IgD-negative memory B cell (primary cell): ENCODE measurements at regions not wholly inside any gene's neighbourhood (a gene's known extent, or its start where the extent isn't known, plus 50 kb on each side); places are given as distances from the start of the nearest gene placed in this dataset.
A peak's percentile ranks its signal among the peaks of the same experiment; 100 is the strongest.

Experiments
- H3K27ac Mint-ChIP-seq, 3 donors: one replicate each; pipeline ENCODE4 v1.8.0; 2020 to 2022; ENCODE audit warnings: mild to moderate bottlenecking in 3 of 3, mixed read lengths in 3 of 3, moderate library complexity in 1 of 3
- H3K27me3 Mint-ChIP-seq: one replicate; pipeline ENCODE4 v1.8.0; 2021; ENCODE audit warnings: mixed read lengths
- H3K36me3 Mint-ChIP-seq: one replicate; pipeline ENCODE4 v1.8.0; 2020; ENCODE audit warnings: mild to moderate bottlenecking, mixed read lengths
- H3K4me1 Mint-ChIP-seq, 3 donors: one replicate each; pipeline ENCODE4 v1.8.0; 2020 to 2022; ENCODE audit warnings: mixed read lengths in 3 of 3, mild to moderate bottlenecking in 1 of 3
- H3K4me3 Mint-ChIP-seq, 4 donors: one replicate each; pipeline ENCODE4 v1.8.0; 2020 to 2022; ENCODE audit warnings: mild to moderate bottlenecking in 4 of 4, mixed read lengths in 4 of 4, moderate library complexity in 3 of 4
- H3K9me3 Mint-ChIP-seq, 3 donors: one replicate each; pipeline ENCODE4 v1.8.0; 2020 to 2021; ENCODE audit warnings: mixed read lengths in 3 of 3, mild to moderate bottlenecking in 1 of 3

- Mint-ChIP-seq H3K4me3 (no peak overlapping the region), H3K36me3 (no peaks in the 10 kb centered on the region), H3K27me3 (no peaks in the 10 kb centered on the region), H3K27ac (no peak overlapping the region), H3K4me1 (no peaks in the 10 kb centered on the region), H3K9me3 (peaks cover 0 to 3% (median 0%) of the 10 kb centered on the region in 3 donors)
Measured at GRCh38 chr19:30676990-30677679, 305.0 kb downstream of the ZNF536 start.

GRCh38 chr19:30675086-30675485, 302.9 kb downstream of the ZNF536 start:
- H3K27ac Mint-ChIP-seq: no peak overlapping the region
- no peak overlapping the region for H3K4me3 Mint-ChIP-seq
- H3K27me3 Mint-ChIP-seq: no peaks in the 10 kb centered on the region
- H3K4me1 Mint-ChIP-seq: no peaks in the 10 kb centered on the region
- no peaks in the 10 kb centered on the region for H3K36me3 Mint-ChIP-seq
- H3K9me3 Mint-ChIP-seq: peaks cover 0 to 3% (median 0%) of the 10 kb centered on the region in 3 donors

DNA sequence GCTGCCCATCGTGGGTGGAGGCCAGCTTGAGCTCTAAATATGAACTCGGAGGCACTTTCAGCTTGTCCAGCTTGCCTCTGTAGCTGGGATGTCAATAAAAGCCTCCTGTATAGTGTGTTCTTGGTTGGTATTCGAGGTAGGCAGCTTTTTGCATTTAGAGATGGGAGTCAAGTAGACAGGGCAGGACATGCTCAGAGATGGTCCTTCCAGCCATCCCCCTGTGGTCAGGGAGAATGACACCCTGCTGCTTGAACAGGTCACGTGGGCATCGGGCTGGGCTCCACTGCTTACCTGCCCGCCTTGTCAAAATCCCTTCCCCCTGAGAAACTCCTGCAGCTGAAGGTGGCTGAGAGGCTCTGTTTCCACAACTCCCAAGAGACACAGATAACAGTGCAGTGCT, 302.5 kb downstream of the ZNF536 start:
- Mint-ChIP-seq H3K4me3 (no peak overlapping the region), H3K4me1 (no peaks in the 10 kb centered on the region), H3K27me3 (no peaks in the 10 kb centered on the region), H3K27ac (no peak overlapping the region), H3K9me3 (peaks cover 0 to 3% (median 0%) of the 10 kb centered on the region in 3 donors), H3K36me3 (no peaks in the 10 kb centered on the region)

DNA sequence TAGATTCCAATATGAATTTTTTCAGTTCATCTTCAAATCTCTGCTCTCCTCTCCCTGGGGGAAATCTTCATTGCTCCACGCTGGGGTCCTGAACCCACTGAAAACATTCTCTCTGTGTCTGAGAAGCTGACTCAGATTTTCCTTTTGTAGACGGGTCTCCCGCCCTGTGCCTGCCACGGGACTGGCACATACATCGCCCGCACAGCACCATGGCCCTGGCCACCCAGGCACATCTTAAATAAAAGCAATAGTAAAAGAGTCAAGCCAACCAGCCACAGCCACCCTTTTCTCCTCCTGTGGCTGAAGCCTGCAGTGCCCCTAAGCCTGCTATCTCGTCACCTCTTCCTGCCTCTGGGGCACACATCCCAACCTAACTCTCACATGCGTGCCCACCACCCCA, 301.2 kb downstream of the ZNF536 start:
- Mint-ChIP-seq H3K4me3 (no peak overlapping the region), H3K9me3 (peaks cover 0 to 3% (median 0%) of the 10 kb centered on the region in 3 donors), H3K4me1 (no peaks in the 10 kb centered on the region), H3K36me3 (no peaks in the 10 kb centered on the region), H3K27ac (no peak overlapping the region), H3K27me3 (peaks cover 1% of the 10 kb centered on the region)

- Mint-ChIP-seq H3K27ac (no peak overlapping the region), H3K4me3 (no peak overlapping the region), H3K27me3 (peaks cover 3% of the 10 kb centered on the region), H3K4me1 (no peaks in the 10 kb centered on the region), H3K36me3 (no peaks in the 10 kb centered on the region), H3K9me3 (peaks cover 0 to 3% (median 0%) of the 10 kb centered on the region in 3 donors)
Measured at GRCh38 chr19:30672926-30673325, 300.7 kb downstream of the ZNF536 start.

- H3K36me3 Mint-ChIP-seq: no peaks in the 10 kb centered on the region
- H3K9me3 Mint-ChIP-seq: peaks cover 0 to 3% (median 0%) of the 10 kb centered on the region in 3 donors
Measured at GRCh38 chr19:30671622-30672051, 299.5 kb downstream of the ZNF536 start.

DNA sequence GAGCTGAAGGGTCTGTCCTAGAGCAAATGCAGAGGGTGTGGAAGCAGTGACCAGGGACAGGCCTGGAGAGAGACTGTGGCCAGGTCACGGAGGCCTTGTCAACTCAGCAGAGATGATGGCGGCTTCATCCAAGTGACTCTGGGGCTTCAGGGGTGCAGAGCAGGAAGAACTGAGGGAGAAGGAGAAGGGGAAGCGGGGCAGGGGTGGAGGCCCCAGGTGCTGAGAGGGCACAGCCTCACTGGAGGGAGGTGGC, 299.1 kb downstream of the ZNF536 start:
- Mint-ChIP-seq H3K9me3 (peaks cover 0 to 3% (median 0%) of the 10 kb centered on the region in 3 donors), H3K27me3 (peaks cover 4% of the 10 kb centered on the region), H3K4me1 (no peaks in the 10 kb centered on the region), H3K27ac (no peak overlapping the region), H3K36me3 (no peaks in the 10 kb centered on the region), H3K4me3 (no peak overlapping the region)

More at GRCh38 chr19:30671622-30672051, 299.5 kb downstream of the ZNF536 start:
- peaks cover 4% of the 10 kb centered on the region for H3K27me3 Mint-ChIP-seq
- no peak overlapping the region for H3K4me3 Mint-ChIP-seq
- no peak overlapping the region for H3K27ac Mint-ChIP-seq
- H3K4me1 Mint-ChIP-seq: no peaks in the 10 kb centered on the region

DNA sequence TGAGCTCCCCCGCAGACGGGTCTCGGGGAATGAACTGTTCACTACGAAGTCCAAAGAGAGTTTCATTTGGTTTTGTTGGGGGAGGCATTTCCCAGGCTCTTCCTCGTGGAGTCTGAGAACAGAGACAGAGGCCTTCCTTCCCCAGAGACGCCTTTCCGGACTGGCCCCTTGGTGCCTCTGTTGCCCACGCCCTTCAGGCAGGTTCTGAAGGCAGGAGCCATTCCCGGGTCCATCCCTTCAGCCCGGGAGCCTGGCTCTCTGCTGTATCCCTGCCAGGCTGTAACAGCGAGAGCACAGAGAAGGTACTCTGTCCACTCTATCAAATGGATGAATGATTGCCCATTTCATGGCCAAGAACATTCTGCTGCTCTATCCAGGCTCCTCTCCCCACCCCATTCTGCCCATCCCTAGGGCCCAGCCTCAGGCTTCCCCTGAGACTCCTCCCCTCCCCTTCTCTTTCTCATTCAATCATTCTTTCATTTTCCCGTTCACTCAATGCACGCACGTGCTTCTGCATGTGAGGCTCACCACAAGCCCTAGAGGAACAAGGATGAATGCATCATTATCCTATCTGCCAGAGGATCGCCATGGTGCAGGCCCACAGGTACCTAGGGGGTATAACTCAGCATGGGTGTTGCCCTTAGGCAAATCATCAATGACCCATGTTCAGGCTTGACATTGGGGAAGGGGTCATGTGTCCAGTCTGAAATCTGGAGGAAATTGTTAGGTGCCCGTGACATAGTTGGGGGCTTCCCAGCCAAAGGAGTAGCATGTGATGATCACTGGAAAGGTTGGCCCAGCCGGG, 298.6 kb downstream of the ZNF536 start:
- no peaks in the 10 kb centered on the region for H3K4me1 Mint-ChIP-seq
- no peaks in the 10 kb centered on the region for H3K36me3 Mint-ChIP-seq
- H3K27ac Mint-ChIP-seq: no peak overlapping the region
- no peak overlapping the region for H3K4me3 Mint-ChIP-seq
- H3K27me3 Mint-ChIP-seq: peaks cover 4% of the 10 kb centered on the region
- peaks cover 0 to 3% (median 0%) of the 10 kb centered on the region in 3 donors for H3K9me3 Mint-ChIP-seq

DNA sequence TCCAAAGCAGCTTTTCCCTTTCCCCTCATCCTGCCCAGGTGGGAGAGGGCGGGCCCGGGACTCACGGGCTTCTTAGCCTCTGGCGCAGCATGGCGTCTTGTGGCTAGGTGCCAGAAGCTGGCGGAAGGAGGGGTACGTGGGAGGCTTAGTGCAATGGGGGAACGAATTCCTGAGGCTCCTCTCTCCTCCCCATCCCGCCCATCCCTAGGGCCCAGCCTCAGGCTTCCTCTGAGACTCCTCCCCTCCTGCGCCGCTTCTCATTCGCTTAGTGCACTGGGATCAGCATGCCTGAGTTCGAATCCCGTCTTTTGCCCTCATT, 297.8 kb downstream of the ZNF536 start:
- Mint-ChIP-seq H3K27ac (no peak overlapping the region), H3K36me3 (no peaks in the 10 kb centered on the region), H3K4me1 (no peaks in the 10 kb centered on the region), H3K4me3 (no peak overlapping the region), H3K27me3 (peaks cover 4% of the 10 kb centered on the region), H3K9me3 (peaks cover 0 to 3% (median 0%) of the 10 kb centered on the region in 3 donors)

DNA sequence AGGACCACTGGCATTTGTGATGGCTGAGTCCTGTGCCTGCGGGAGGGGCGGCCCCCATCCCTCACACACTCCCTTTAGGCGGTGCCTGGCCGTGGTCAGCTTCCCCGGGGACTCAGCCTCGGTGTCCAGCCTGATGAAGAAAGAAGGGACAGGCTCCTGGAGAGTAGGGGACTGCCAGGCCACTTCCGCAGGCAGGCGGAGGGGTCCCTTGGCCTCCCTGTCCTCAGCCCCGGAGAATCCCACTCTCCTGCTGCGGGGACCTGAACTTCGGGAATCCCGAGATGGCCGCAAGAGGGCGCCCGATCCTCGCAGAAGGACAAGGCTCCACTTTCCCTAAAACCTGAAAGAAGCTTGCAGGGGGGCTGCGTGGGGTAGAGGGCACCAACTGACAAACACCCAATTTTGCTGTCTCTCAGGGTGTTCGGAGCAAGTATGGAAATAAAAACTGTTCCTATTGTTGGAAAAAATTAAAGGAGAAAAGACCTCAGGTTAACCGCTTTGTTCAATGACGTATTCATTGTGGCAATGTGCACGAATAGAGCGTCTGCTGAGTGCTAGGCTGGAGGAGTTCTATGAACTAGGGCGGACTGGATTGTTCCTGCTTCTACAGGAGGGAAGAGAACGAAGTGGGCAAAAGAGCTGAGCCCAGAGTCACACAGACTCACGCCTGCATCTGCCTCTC, 297.3 kb downstream of the ZNF536 start:
- Mint-ChIP-seq H3K4me1 (no peaks in the 10 kb centered on the region), H3K27me3 (peaks cover 6% of the 10 kb centered on the region), H3K4me3 (no peak overlapping the region), H3K9me3 (peaks cover 0 to 3% (median 0%) of the 10 kb centered on the region in 3 donors), H3K27ac (peak overlapping the region in 1 of 3 donors; percentile 23), H3K36me3 (no peaks in the 10 kb centered on the region)

GRCh38 chr19:30668521-30669155, 296.5 kb downstream of the ZNF536 start:
- Mint-ChIP-seq H3K4me3 (no peak overlapping the region), H3K9me3 (peaks cover 0 to 3% (median 0%) of the 10 kb centered on the region in 3 donors), H3K27me3 (peaks cover 6% of the 10 kb centered on the region), H3K4me1 (no peaks in the 10 kb centered on the region), H3K27ac (no peak overlapping the region), H3K36me3 (no peaks in the 10 kb centered on the region)

DNA sequence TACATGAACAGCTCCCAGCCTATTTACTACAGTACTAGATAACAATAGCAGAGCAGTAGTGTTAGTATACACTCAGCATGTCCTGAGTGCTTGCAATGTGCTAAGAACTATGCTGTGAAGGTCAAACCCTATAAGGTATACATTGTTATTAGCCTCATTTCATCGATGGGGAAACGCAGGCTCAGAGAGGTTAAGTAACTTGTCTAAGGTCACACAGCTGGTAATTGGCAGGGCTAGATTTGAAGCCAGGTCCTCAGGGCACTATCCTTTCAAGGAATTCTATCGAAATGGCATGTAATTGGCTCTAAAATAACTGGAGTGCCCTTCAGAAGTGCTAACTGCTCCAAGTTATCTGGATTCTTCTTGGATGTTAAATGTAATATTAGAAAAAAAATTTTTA, 295.6 kb downstream of the ZNF536 start:
- Mint-ChIP-seq H3K4me1 (no peaks in the 10 kb centered on the region), H3K27ac (no peak overlapping the region), H3K4me3 (no peak overlapping the region), H3K9me3 (no peaks in the 10 kb centered on the region), H3K27me3 (peaks cover 6% of the 10 kb centered on the region), H3K36me3 (no peaks in the 10 kb centered on the region)

- Mint-ChIP-seq H3K9me3 (no peaks in the 10 kb centered on the region), H3K4me3 (no peak overlapping the region), H3K27ac (no peak overlapping the region), H3K36me3 (no peaks in the 10 kb centered on the region), H3K4me1 (no peaks in the 10 kb centered on the region), H3K27me3 (peaks cover 6% of the 10 kb centered on the region)
Measured at GRCh38 chr19:30667227-30667626, 295.0 kb downstream of the ZNF536 start.

DNA sequence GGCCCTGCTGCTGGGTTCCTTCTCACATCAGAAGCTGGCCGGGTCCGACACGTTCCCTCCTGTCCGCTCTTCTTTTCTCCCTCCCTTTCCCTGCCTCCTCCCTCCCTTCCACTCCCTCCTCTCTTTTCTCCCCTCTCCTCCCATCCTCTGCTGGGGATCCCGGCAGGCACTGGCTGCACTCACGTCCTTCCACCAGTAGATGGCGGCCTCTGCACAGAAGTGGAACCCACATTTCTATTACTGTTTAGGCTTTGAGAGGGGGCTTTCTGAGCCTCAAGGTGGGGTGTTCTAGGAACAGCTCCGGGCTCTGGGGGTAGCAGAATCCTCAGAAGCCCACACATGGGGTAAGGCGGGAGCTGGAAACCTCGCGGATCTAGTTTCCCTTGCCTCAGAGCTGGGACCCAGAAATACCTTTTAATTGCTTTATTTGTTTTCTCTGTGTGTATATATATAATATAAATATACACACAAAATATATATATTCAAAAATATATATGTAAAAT, 294.2 kb downstream of the ZNF536 start:
- H3K9me3 Mint-ChIP-seq: no peaks in the 10 kb centered on the region
- no peak overlapping the region for H3K27ac Mint-ChIP-seq
- H3K27me3 Mint-ChIP-seq: peaks cover 6% of the 10 kb centered on the region
- no peak overlapping the region for H3K4me3 Mint-ChIP-seq
- no peaks in the 10 kb centered on the region for H3K36me3 Mint-ChIP-seq
- no peaks in the 10 kb centered on the region for H3K4me1 Mint-ChIP-seq

GRCh38 chr19:30665449-30665848, 293.3 kb downstream of the ZNF536 start:
- Mint-ChIP-seq H3K4me1 (no peaks in the 10 kb centered on the region), H3K27ac (no peak overlapping the region), H3K27me3 (peaks cover 6% of the 10 kb centered on the region), H3K4me3 (no peak overlapping the region), H3K9me3 (peaks cover 0 to 2% (median 0%) of the 10 kb centered on the region in 3 donors), H3K36me3 (no peaks in the 10 kb centered on the region)
